ENCODE measurements at regions not wholly inside any gene's neighbourhood (a gene's known extent, or its start where the extent isn't known, plus 50 kb on each side); places are given as distances from the start of the nearest gene placed in this dataset.

DNA sequence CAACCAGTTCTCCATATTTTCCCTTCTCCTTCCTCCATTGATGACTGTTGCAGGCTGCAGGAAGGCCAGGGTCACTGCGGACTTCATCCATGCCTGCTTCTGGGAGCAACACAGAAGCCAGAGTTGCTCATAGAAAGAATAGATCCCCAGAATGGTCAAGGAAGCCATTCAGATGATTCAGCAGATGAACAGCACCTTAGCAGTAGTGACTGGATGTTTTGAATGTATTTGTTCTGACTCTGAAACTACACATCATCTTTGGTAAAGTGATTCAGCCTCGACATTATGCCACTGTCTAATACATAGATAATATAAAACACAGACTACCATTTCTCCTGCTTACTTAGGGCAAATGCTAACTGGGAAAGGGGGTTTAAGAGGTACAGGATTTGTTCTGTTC is 411.6 kb downstream of the RND3 start:
- Histone ChIP-seq H3K4me1 (ENCODE audit: insufficient read depth, low read length) (no peaks in the 10 kb centered on the region), H3K27me3 (ENCODE audit: control insufficient read depth in 1 of 2, insufficient read depth in 2 of 2, low read length in 2 of 2) (no peaks in the 10 kb centered on the region), H3K27ac (ENCODE audit: low read depth in 1 of 2, low read length in 2 of 2) (no peak overlapping the region), H3K4me3 (ENCODE audit: low read length) (no peak overlapping the region), H3K9me3 (ENCODE audit: control insufficient read depth in 1 of 2, insufficient read depth in 1 of 2, low read length in 2 of 2) (no peaks in the 10 kb centered on the region), H3K36me3 (ENCODE audit: insufficient read depth, low read length) (no peaks in the 10 kb centered on the region)
- POLR2A ChIA-PET = no interaction called here
- ATAC-seq (ENCODE audit: poor library complexity) (no peak), DNase-seq (no peak)
- Mint-ChIP-seq H3K27ac (no peak overlapping the region), H3K9me3 (peaks cover 8% of the 10 kb centered on the region), H3K36me3 (ENCODE audit: low read depth) (no peaks in the 10 kb centered on the region), H3K27me3 (no peaks in the 10 kb centered on the region), H3K4me3 (no peak overlapping the region), H3K4me1 (ENCODE audit: low read depth) (no peaks in the 10 kb centered on the region)
- intact Hi-C loops (cut with DNase I, micrococcal nuclease) = no loop called here
- CTCF ChIA-PET = no interaction called here
- TF ChIP-seq, protein P1, sequence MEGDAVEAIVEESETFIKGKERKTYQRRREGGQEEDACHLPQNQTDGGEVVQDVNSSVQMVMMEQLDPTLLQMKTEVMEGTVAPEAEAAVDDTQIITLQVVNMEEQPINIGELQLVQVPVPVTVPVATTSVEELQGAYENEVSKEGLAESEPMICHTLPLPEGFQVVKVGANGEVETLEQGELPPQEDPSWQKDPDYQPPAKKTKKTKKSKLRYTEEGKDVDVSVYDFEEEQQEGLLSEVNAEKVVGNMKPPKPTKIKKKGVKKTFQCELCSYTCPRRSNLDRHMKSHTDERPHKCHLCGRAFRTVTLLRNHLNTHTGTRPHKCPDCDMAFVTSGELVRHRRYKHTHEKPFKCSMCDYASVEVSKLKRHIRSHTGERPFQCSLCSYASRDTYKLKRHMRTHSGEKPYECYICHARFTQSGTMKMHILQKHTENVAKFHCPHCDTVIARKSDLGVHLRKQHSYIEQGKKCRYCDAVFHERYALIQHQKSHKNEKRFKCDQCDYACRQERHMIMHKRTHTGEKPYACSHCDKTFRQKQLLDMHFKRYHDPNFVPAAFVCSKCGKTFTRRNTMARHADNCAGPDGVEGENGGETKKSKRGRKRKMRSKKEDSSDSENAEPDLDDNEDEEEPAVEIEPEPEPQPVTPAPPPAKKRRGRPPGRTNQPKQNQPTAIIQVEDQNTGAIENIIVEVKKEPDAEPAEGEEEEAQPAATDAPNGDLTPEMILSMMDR (IDR thresholded peaks at IDR 0.05) = no peak

DNA sequence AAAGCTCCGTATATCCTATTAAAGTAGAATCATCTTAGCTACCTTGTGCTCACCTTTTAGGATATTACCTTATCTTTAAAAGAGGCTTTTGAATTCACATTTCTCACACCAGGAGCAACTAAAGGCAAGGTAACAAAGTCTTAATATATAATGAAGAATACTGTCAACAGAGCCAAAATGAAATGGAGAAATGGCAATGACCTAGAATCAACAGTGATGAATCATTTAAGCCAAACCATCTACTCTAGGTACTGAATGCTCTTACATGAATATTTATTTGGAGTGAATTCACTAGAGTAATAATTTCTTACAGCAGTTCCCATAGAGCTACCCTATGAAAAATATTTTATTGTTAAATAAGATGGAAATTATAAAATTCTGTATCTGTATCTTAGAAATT is 421.0 kb downstream of the RND3 start:
- Histone ChIP-seq H3K4me3 (ENCODE audit: low read length) (no peak overlapping the region), H3K9me3 (ENCODE audit: control insufficient read depth in 1 of 2, insufficient read depth in 1 of 2, low read length in 2 of 2) (no peaks in the 10 kb centered on the region), H3K27me3 (ENCODE audit: control insufficient read depth in 1 of 2, insufficient read depth in 2 of 2, low read length in 2 of 2) (no peaks in the 10 kb centered on the region), H3K36me3 (ENCODE audit: insufficient read depth, low read length) (no peaks in the 10 kb centered on the region), H3K27ac (ENCODE audit: low read depth in 1 of 2, low read length in 2 of 2) (no peak overlapping the region), H3K4me1 (ENCODE audit: insufficient read depth, low read length) (no peaks in the 10 kb centered on the region)
- ChIA-PET CTCF (no interaction called here), POLR2A (no interaction called here)
- ATAC-seq (ENCODE audit: poor library complexity) (no peak), DNase-seq (no peak)
- Mint-ChIP-seq H3K9me3 (peaks cover 2% of the 10 kb centered on the region), H3K27me3 (no peaks in the 10 kb centered on the region), H3K27ac (no peak overlapping the region), H3K4me1 (ENCODE audit: low read depth) (no peaks in the 10 kb centered on the region), H3K36me3 (ENCODE audit: low read depth) (no peaks in the 10 kb centered on the region), H3K4me3 (no peak overlapping the region)
- TF ChIP-seq, protein P1 (IDR thresholded peaks at IDR 0.05) = no peak
- intact Hi-C loops (cut with DNase I, micrococcal nuclease) = no loop called here

DNA sequence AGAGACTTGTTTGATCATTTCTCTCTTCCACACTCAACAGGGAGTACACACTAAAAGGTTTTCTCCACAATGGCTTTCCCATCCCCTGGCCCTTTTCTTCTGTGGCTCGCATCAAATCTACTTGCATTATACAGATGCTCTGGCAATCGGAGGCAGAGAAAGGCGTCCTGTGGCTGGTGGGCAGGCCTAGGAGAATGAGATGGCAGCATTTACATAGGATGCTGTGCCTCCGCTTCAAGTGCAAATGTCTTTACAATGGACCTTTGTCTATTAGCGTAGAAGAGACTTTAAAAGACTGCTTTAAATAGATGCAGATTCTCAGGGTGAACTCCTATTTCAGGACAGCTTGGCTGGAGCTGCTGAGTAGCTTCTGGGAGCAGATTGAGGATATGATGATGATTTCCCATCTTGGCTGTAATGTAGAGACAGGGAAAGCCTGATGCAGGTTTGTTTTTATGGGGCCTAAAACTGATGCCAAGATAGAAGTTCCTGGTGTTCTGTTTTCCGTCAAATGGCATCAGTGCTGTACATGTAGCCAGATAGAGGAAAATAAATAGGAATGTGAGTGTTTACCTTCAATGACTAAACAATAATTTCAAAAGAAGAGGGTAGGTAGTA is 423.4 kb downstream of the RND3 start:
- H3K36me3 Mint-ChIP-seq (ENCODE audit: low read depth) = no peaks in the 10 kb centered on the region
- intact Hi-C loops (cut with DNase I, micrococcal nuclease) = no loop called here
- ATAC-seq (ENCODE audit: poor library complexity) (no peak), DNase-seq (no peak)
- no peaks in the 10 kb centered on the region for H3K9me3 ChIP-seq (ENCODE audit: control insufficient read depth in 1 of 2, insufficient read depth in 1 of 2, low read length in 2 of 2)
- no peaks in the 10 kb centered on the region for H3K36me3 ChIP-seq (ENCODE audit: insufficient read depth, low read length)
- TF ChIP-seq, protein P1 (IDR thresholded peaks at IDR 0.05) = no peak
- H3K27ac ChIP-seq (ENCODE audit: low read depth in 1 of 2, low read length in 2 of 2) = no peak overlapping the region
- H3K27ac Mint-ChIP-seq = no peak overlapping the region
- peaks cover 2% of the 10 kb centered on the region for H3K9me3 Mint-ChIP-seq
- H3K27me3 ChIP-seq (ENCODE audit: control insufficient read depth in 1 of 2, insufficient read depth in 2 of 2, low read length in 2 of 2) = no peaks in the 10 kb centered on the region
- ChIA-PET POLR2A (no interaction called here), CTCF (no interaction called here)
- no peaks in the 10 kb centered on the region for H3K27me3 Mint-ChIP-seq
- no peak overlapping the region for H3K4me3 Mint-ChIP-seq
- no peaks in the 10 kb centered on the region for H3K4me1 ChIP-seq (ENCODE audit: insufficient read depth, low read length)
- H3K4me3 ChIP-seq (ENCODE audit: low read length) = no peak overlapping the region
- H3K4me1 Mint-ChIP-seq (ENCODE audit: low read depth) = no peaks in the 10 kb centered on the region

Data from CD4-positive, alpha-beta T cell (primary cell).